Stimulated activated CD8-positive, alpha-beta memory T cell treated with anti-CD3 and anti-CD28 coated beads, Interleukin-2, amount 100 ng/mL, for 1 hour (primary cell): ENCODE measurements at regions not wholly inside any gene's neighbourhood (a gene's known extent, or its start where the extent isn't known, plus 50 kb on each side); places are given as distances from the start of the nearest gene placed in this dataset.
"Not testable (repeated sequence)": the region's sequence is repeated elsewhere in the genome, so short reads cannot be mapped to it uniquely, and the experiment has no call there.

Experiments
- DNase-seq, 2 donors: peaks; one replicate each; pipeline ENCODE4 v3.0.0-alpha.2; 2020; ENCODE audit warnings: low read depth in 2 of 2

DNA sequence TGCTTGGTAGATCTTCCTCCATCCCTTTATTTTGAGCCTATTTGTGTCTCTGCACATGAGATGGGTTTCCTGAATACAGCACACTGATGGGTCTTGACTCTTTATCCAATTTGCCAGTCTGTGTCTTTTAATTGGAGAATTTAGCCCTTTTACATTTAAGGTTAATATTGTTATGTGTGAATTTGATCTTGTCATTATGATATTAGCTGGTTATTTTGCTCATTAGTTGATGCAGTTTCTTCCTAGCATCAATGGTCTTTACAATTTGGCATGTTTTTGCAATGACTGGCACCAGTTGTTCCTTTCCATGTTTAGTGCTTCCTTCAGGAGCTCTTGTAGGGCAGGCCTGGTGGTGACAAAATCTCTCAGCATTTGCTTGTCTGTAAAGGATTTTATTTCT is 72.4 kb downstream of the HNRNPD start:
- DNase-seq: not testable (repeated sequence)

DNA sequence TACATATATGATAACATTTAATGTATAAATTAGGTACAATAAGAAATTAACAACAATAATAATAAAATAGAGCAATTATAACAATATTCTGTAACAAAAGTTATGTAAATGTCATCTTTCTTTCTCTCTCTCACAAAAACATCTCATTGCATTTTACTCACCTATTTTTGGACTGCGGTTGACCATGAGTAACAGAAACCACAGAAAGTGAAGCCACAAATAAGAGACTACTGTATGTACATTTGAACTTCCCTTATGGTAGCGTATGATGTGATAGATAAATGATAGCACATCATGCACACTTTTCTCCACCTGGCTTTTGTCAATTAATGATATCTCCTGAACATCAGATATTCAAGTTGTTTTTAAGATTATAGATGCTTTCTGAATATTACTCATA is 80.5 kb downstream of the HNRNPD start:
- DNase-seq: peak in 1 of 2 donors; percentile 11

DNA sequence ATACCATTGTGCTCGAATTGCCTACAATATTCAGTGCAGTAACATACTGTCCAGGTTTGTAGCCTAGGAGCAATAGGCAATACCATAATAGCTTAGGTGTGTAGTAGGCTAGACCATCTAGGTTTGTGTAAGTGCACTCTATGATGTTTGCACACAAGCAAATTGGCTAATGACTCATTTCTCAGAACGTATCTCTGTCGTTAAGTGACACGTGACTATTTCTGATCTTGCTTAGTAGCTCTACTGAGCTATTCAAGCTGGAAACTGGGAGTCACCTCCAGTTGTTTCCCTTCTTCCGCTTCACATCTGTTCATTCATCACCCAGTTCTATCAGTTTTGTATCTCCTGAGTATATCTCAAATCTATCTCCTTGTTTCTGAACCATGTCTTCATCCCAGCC is 86.1 kb downstream of the HNRNPD start:
- no peak for DNase-seq

DNA sequence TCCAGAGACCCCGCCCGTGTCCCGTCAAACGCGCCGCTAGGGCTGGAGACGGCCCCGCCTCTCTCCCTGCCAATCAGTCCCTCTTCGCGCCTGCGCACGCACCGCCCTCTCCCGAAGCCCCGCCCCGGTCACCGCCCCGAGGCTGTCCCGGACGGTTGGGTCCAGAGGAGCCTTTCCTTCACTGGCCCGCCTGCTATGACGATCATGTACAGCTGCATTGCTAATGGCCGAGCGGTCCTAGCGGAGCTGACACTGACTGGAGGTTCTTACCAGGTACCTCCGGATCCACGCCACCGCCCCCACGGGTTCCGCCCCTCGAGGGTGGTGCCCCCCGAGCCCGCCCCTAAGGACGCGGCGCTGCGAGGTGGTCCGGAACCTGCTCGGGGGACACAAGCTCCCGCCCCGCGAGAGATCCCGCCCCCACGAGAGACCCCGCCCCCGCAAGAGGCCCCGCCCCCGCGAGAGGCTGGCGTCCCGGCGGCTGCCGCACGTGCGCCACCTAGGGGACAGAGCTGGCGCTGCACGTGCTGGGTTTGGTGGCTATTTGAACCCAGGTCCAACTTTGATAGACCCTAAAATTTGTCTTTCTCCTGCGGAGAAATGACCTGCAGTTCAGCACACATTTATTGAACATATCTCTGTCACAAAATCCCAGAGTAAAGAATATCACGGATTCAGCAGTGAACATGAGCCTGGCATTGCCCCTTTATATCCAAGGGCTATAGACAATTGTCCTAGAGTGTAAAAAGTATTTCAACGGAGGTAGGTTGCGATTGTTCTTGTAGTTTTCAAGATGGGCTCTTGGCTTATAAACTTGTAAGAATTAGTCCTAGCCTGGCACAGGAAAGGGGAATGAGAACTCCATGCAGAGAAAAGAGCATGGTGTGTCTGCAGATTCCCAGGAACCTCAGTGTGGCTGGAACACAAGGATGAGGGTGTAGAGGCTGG is 88.7 kb downstream of the HNRNPD start:
- peak; percentile 98 to 99 for DNase-seq

DNA sequence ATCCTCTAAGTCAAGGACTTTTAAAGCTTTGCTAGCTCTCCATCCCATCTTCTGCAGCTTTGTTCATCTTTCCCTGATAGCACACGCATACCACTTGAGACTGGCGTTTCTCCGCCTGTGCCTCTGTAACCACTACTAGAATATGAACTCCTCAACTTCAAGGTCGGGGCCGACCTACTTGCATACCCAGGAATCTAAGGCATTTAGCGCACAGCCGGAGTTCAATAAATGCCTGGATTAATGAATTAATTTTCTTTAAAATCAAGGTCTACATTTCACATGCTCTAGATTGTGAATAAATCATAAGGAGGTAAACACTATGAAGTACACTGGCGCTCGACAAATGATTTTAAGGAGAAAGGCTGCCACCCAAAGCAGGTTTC is 89.3 kb downstream of the HNRNPD start:
- DNase-seq: no peak

DNA sequence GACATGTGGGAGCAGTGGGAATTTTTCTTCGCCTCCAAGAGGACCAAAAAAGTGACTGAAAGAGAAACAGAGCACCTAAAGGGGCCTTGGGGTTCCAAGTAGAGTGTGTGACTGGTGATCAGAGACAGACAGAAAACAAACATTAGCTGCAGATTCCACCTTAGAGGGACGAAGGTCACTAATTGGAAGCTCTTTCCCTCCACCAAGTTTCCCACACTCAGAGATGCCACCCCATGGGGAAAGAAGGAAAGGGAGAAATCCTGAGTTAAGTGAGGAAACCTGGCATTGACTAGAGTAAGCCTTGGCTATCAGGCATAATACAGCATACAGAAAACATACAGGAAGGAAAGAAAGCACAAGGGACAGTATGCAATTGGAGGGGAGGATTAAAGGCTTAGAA is 90.9 kb downstream of the HNRNPD start:
- DNase-seq: no peak

DNA sequence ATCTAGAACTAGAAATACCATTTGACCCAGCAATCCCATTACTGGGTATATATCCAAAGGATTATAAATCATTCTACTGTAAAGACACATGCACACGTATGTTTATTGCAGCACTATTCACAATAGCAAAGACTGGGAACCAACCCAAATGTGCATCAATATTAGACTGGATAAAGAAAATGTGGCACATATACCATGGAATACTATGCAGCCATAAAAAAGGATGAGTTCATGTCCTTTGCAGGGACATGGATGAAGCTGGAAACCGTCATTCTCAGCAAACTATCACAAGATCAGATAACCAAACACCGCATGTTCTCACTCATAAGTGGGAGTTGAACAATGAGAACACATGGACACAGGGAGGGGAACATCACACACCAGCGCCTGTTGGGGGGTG is 94.2 kb downstream of the HNRNPD start:
- DNase-seq: not testable (repeated sequence)

DNA sequence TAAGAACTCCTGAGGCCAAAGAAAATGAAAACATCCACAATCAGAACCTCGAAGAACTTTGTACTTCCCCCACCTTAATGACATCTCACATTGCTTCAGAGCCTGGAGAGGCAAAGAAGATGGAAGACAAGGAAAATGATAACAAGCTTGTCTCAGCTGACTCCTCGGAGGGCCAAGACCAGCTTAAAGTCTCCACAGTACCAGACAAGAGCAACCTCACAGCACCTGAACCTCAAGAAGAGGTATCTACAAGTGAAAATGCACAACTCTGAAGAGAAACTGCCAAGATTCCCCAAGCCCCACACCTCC is 97.5 kb downstream of the HNRNPD start:
- no peak for DNase-seq

DNA sequence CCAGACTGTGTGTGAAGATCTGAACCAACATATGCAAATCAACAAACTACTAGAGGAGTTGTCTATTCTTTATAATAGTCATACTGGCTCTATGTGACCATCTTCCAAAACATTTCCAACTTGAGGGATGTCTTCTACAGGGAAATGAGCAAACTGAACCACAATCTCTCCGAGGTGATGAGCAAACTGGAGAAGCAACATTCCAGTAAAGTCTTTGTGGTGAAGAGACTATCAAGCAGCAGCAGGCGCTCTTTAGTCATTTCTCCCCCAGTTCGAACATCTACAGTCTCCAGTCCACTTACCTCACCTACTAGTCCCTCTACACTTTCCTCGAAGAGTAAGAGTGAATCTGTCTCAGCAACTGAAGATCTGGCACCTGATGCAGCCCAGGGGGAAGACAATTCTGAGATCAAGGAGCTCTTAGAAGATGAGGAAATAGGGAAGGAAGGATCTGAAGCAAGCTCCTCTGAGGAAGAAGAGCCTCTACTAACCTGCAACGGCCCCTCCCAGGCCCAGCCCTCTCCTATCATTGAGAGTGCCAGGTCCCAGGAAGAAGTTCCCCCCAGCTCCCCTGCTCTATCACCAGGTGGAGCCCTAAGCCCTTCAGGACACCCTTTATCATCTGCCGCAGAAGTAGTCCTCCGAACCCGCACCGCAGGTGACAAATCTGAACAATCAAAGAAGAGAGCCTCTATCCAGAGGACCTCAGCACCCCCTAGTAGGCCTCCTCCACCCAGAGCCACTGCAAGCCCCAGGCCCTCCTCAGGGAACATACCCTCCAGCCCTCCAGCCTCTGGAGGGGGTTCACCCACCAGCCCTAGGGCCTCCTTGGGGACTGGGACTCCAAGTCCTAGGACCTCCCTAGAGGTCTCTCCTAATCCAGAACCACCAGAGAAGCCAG is 98.1 kb downstream of the HNRNPD start:
- no peak for DNase-seq

DNA sequence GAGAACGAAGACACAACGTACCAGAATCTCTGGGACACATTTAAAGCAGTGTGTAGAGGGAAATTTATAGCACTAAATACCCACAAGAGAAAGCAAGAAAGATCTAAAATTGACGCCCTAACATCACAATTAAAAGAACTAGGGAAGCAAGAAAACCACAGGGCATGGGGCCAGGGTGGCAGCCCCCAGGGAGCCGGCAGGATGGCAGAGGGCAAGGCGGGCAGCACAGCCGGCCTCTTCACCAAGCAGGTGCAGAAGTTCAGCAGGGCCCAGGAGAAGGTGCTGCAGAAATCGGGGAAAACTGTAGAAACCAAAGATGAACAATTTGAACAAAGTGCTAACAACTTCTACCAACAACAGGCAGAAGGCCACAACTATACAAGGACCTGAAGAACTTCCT is 99.1 kb downstream of the HNRNPD start:
- not testable (repeated sequence) for DNase-seq

DNA sequence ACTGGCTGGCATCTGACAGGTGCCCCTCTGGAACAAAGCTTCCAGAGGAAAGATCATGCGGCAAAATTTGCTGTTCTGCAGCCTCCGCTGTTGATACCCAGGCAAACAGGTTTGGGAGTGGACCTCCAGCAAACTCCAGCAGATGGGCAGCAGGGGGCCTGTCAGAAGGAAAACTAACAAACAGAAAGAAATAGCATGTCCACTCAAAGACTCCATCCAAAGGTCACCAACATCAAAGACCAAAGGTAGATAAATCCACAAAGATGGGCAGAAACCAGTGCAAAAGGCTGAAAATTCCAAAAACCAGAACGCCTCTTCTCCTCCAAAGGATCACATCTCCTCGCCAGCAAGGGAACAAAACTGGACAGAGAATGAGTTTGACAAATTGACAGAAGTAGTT is 101.3 kb downstream of the HNRNPD start:
- DNase-seq: not testable (repeated sequence)

DNA sequence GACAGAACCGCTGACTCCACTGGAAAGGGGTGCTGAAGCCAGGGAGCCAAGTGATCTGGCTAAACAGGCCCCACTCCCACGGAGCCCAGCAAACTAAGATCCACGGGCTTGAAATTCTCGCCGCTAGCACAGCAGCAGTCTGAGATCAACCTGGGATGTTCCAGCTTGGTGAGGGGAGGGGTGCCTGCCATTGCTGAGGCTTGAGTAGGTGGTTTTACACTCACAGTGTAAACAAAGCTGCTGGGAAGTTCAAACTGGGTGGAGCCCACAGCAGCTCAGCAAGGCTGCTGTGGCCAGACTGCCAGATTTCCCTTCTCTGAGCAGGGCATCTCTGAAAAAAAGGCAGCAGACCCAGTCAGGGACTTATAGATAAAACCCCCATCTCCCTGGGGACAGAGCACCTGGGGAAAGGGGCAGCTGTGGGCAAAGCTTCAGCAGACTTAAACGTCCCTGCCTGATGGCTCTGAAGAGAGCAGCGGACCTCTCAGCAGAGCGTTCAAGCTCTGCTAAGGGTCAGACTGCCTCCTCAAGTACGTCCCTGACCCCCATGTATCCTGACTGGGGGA is 101.8 kb downstream of the HNRNPD start:
- DNase-seq: not testable (repeated sequence)

DNA sequence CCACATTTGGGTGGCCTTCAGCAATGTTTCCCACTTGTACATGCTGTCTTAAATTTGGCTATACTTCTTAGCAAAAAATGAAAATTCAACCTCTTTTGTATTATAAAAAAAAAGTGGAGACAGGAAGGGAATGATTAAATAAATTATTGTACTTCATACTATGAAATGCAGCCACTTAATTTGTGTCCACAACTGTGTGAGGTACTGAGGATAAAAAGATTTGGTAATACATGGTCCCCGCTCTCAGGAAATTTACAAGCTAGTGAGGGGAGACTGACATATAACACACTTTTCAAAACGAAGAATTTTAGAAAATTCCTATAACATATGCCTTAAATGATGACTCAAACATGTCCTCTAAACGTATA is 105.0 kb downstream of the HNRNPD start:
- DNase-seq: no peak

DNA sequence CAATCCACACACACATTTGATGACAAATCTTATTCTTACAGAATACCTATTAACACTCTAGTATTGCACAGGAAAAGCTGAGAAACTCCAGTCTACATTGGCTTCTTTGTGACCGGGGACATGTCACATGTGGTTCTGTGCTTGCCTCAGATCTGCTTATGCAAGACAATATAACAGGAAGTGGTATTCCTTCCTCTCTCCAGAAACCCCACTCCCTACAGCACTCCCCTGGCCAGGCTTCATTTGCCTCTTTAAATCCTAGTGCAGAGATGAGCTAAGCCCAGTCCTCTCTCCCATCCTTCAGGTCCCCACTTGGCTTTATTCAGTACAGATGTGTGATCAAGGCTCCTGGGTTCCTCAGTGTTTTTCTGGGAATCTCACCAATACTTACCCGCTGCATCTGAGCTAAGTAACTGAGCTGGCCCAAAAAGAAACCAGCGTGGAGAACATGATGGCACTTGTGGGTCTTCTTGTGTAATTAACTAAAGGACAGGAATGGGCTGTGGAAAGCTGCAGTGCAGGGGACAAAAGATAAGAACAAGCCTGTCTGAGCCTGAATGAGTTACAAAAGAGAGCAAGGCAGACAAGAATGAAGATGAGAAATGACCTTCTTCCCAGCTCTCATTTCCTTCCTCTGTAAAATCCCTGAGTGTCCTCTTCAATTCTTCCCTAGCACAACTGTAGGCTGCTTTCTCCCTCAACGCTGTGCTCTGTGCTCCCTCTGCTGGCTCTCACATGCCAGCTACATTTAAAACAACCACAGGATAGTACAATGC is 105.6 kb downstream of the HNRNPD start:
- peak; percentile 8 for DNase-seq

DNA sequence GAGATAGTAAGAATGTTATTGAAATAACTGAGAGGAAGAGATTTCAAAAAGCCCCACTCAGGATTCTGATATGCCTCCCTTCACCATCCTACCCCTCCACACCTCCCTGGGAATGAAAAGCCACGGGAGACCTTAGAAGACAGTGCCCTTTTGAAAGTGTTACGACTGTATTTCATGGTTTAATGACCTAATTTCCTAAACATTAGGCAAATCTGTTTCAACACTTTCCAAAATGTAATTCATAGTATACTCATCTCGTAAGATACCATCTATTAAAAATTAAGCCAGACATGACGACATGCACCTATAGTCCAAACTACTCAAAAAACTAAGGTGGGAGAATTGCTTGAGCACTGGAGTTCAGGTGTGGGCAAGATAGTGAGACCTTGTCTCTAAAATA is 106.3 kb downstream of the HNRNPD start:
- DNase-seq: no peak

DNA sequence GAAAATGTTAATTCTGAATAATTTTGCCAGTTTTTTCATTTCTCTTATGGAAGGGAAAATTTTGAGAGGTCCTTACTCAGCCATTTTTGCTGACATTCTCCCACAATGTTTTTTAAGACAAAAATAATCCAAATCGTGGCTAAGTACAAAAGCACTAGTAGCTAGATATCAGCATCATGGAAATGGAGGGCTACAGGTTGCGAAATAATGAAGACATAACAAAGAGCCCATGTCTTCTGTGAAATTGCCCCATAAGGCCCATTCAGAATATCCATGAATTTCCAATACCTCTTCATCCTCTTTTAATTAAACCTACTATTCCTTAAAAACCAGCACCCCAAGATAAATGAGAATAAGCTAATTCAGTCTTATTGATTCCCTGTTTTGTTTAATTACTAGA is 107.4 kb downstream of the HNRNPD start:
- DNase-seq: no peak

DNA sequence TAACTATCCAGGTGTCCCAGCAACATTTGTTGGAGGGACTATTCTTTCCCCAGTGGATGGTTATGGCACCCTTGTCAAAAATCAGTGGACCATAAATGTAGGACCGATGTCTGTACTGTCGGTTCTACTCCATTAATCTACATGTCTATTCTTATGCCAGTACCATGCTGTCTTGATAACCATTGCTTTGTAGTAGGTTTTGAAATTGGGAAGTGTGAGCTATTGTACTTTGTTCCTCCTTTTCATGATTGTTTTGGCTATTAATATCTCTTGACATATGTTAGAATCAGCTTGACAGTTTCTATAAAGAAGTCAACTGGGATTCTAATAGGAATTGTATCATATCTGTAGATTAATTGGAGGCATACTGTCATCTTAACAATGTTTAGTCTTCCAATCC is 112.7 kb downstream of the HNRNPD start:
- no peak for DNase-seq

DNA sequence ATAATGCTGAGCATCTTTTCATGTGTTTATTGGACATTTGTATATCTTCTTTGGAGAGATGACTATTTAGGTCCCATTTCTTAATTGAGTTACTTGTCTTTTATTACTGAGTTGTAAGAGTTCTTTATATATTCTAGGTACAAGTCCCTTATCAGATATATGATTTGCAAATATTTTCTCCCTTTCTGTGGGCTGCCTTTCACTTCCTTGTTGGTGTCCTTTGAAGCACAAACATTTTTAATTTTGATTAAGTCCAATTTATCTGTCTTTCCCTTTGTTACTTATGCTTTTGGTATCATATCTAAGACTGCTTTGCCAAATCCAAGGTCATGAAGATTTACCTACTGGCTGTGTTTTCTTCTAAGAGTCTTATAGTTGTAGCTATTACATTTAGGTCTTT is 113.2 kb downstream of the HNRNPD start:
- no peak for DNase-seq

DNA sequence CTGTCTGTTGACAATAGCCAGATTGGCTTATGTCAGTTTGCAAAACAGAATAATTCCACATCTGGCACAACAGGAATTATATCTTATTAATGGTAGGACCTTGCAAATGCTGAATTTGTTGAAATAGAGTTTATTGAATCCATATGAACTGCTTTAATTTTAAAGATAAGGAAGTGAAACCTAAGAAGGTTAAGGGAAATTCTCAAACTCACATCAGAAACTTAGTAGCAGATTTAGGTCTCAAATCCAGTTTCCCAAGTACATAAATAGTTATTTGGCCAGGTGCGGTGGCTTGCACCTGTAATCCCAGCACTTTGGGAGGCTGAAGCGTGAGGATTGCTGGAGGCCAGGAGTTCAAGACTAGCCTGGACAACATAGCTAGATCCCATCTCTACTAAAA is 117.1 kb downstream of the HNRNPD start:
- DNase-seq: no peak

DNA sequence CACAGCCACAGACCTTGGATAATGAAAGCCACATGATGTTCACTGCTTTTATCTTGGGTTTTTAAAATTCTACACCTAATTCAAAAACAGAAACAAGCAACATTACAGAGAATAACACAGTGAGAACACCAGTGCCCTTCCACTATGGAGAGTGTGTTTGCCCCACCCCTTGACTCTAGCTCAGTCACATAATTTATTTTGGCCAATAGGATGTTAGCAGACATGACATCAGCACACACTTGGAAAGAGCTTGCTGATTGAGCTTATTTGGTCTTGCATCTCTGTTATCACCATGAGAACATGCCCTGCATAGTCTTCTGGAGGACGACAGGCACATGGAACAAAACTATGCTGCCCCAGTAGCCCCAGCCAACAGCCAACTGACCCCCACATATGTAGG is 118.1 kb downstream of the HNRNPD start:
- DNase-seq: no peak

DNA sequence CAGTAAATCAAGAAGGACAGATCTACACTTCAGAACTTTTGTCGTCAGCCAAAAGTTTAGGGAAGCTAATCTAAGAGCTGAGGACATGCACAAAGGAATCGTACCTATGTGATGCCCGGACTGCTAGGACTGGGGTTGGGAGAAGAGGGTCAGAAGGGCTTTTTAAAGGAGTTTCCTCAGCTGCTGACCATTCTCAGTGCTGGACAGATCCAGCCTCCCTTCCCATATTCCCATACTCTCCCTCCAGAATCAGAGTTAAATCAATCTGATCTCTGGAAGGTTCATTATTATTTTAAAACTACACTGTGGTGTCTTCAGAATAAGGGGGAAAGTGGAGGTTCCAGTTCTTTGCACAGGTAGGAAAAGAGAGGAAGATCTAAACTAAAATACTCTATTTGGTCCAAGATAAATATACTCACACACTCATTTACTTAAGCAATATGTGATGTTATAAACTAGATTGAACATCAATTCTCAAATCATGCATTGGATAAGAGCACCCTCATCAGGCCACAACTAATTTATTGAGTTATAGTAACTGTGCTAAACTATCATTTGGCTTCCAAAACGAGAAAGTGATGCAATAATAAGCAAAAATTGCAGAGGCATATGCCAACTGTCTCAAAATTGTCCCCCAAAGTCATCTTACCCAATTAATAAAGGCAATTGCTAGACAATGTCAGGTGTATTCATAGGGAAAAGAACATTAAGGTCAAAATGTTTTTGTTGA is 124.7 kb downstream of the HNRNPD start:
- DNase-seq: no peak
